ENCODE measurements at regions not wholly inside any gene's neighbourhood (a gene's known extent, or its start where the extent isn't known, plus 50 kb on each side); places are given as distances from the start of the nearest gene placed in this dataset.

GRCh38 chr4:17339376-17339775 is 172.5 kb downstream of the QDPR start:
- no peaks in the 10 kb centered on the region for H3K79me2 ChIP-seq (ENCODE audit: insufficient read depth, low read depth)
- no peaks in the 10 kb centered on the region for H4K20me1 ChIP-seq (ENCODE audit: insufficient read depth)
- H3K4me1 ChIP-seq (ENCODE audit: low read depth, poor library complexity, severe bottlenecking) = no peaks in the 10 kb centered on the region
- no peak overlapping the region for H3K4me3 ChIP-seq (IDR thresholded peaks at IDR 0.05; ENCODE audit: insufficient read depth, low read depth, low read length)
- TF ChIP-seq CTCF (conservative IDR thresholded peaks at IDR 0.05; ENCODE audit: low read depth, low read length) = no peak
- H3K27ac ChIP-seq = no peak overlapping the region
- H3K27me3 ChIP-seq (ENCODE audit: insufficient read depth, low read depth) = no peaks in the 10 kb centered on the region
- H3K36me3 ChIP-seq (ENCODE audit: insufficient read depth) = no peaks in the 10 kb centered on the region
- no peak overlapping the region for H3K4me2 ChIP-seq
- no peak overlapping the region for H3K9ac ChIP-seq
- no peak overlapping the region for H2AFZ ChIP-seq (ENCODE audit: low read depth)

GRCh38 chr4:17336986-17337385 is 174.9 kb downstream of the QDPR start:
- H3K36me3 ChIP-seq (ENCODE audit: insufficient read depth) = no peaks in the 10 kb centered on the region
- H3K4me3 ChIP-seq (IDR thresholded peaks at IDR 0.05; ENCODE audit: insufficient read depth, low read depth, low read length) = no peak overlapping the region
- H3K4me2 ChIP-seq = no peak overlapping the region
- H3K79me2 ChIP-seq (ENCODE audit: insufficient read depth, low read depth) = no peaks in the 10 kb centered on the region
- no peak overlapping the region for H3K9ac ChIP-seq
- no peaks in the 10 kb centered on the region for H3K4me1 ChIP-seq (ENCODE audit: low read depth, poor library complexity, severe bottlenecking)
- no peaks in the 10 kb centered on the region for H4K20me1 ChIP-seq (ENCODE audit: insufficient read depth)
- no peaks in the 10 kb centered on the region for H3K27me3 ChIP-seq (ENCODE audit: insufficient read depth, low read depth)
- H3K27ac ChIP-seq = no peak overlapping the region
- TF ChIP-seq CTCF (conservative IDR thresholded peaks at IDR 0.05; ENCODE audit: low read depth, low read length) = no peak
- no peak overlapping the region for H2AFZ ChIP-seq (ENCODE audit: low read depth)

GRCh38 chr4:17336524-17336961 is 175.3 kb downstream of the QDPR start:
- no peaks in the 10 kb centered on the region for H3K4me1 ChIP-seq (ENCODE audit: low read depth, poor library complexity, severe bottlenecking)
- no peaks in the 10 kb centered on the region for H3K27me3 ChIP-seq (ENCODE audit: insufficient read depth, low read depth)
- H3K4me2 ChIP-seq = no peak overlapping the region
- H3K9ac ChIP-seq = no peak overlapping the region
- no peaks in the 10 kb centered on the region for H4K20me1 ChIP-seq (ENCODE audit: insufficient read depth)
- no peak overlapping the region for H3K27ac ChIP-seq
- H3K4me3 ChIP-seq (IDR thresholded peaks at IDR 0.05; ENCODE audit: insufficient read depth, low read depth, low read length) = no peak overlapping the region
- no peak for TF ChIP-seq CTCF (conservative IDR thresholded peaks at IDR 0.05; ENCODE audit: low read depth, low read length)
- H3K36me3 ChIP-seq (ENCODE audit: insufficient read depth) = no peaks in the 10 kb centered on the region
- no peaks in the 10 kb centered on the region for H3K79me2 ChIP-seq (ENCODE audit: insufficient read depth, low read depth)
- H2AFZ ChIP-seq (ENCODE audit: low read depth) = no peak overlapping the region

GRCh38 chr4:17336069-17336468 is 175.8 kb downstream of the QDPR start:
- Histone ChIP-seq H3K36me3 (ENCODE audit: insufficient read depth) (no peaks in the 10 kb centered on the region), H2AFZ (ENCODE audit: low read depth) (no peak overlapping the region), H3K79me2 (ENCODE audit: insufficient read depth, low read depth) (no peaks in the 10 kb centered on the region), H3K27me3 (ENCODE audit: insufficient read depth, low read depth) (no peaks in the 10 kb centered on the region), H3K9ac (no peak overlapping the region), H3K4me3 (IDR thresholded peaks at IDR 0.05; ENCODE audit: insufficient read depth, low read depth, low read length) (no peak overlapping the region), H3K4me1 (ENCODE audit: low read depth, poor library complexity, severe bottlenecking) (no peaks in the 10 kb centered on the region), H3K27ac (no peak overlapping the region), H4K20me1 (ENCODE audit: insufficient read depth) (no peaks in the 10 kb centered on the region), H3K4me2 (no peak overlapping the region)
- no peak for TF ChIP-seq CTCF (conservative IDR thresholded peaks at IDR 0.05; ENCODE audit: low read depth, low read length)
